Fibroblast of mammary gland (primary cell): ENCODE measurements at regions not wholly inside any gene's neighbourhood (a gene's known extent, or its start where the extent isn't known, plus 50 kb on each side); places are given as distances from the start of the nearest gene placed in this dataset.

Source experiments
- DNase-seq: peaks from one replicate; pipeline ENCODE4 v3.0.0-alpha.2; 2010; ENCODE audit warnings: low read depth
- H3K4me3 ChIP-seq: 2 replicates; pipeline ENCODE4 v1.5.1; 2011; ENCODE audit warnings: low read depth, mild to moderate bottlenecking, low read length, moderate library complexity; ENCODE audit not compliant: control insufficient read depth
- CTCF ChIP-seq: conservative IDR thresholded peaks from 2 replicates; pipeline ENCODE4 v1.5.1; 2011; ENCODE audit warnings: low read depth, low read length, inconsistent platforms; ENCODE audit not compliant: control insufficient read depth, insufficient read depth

- no peak overlapping the region for H3K4me3 ChIP-seq
- TF ChIP-seq CTCF = no peak
- no peak for DNase-seq
These were observed 550.3 kb upstream of the NOVA1 start for GRCh38 chr14:27148143-27148542.

- no peak overlapping the region for H3K4me3 ChIP-seq
- TF ChIP-seq CTCF = no peak
- DNase-seq = no peak
These were observed 566.3 kb upstream of the NOVA1 start for GRCh38 chr14:27164139-27164538.

- no peak for TF ChIP-seq CTCF
- no peak overlapping the region for H3K4me3 ChIP-seq
These were observed 577.7 kb upstream of the NOVA1 start for GRCh38 chr14:27175489-27175888.

GRCh38 chr14:27181333-27181732, 583.5 kb upstream of the NOVA1 start:
- H3K4me3 ChIP-seq = no peak overlapping the region
- no peak for DNase-seq
- no peak for TF ChIP-seq CTCF

More at GRCh38 chr14:27175489-27175888, 577.7 kb upstream of the NOVA1 start:
- no peak for DNase-seq

- no peak overlapping the region for H3K4me3 ChIP-seq
- no peak for TF ChIP-seq CTCF
- peak; percentile 33 for DNase-seq
These were observed 586.6 kb upstream of the NOVA1 start for GRCh38 chr14:27184427-27184826.

- TF ChIP-seq CTCF = no peak
- no peak for DNase-seq
- H3K4me3 ChIP-seq = no peak overlapping the region
These were observed 588.2 kb upstream of the NOVA1 start for GRCh38 chr14:27186048-27186447.

GRCh38 chr14:27187136-27187535, 589.3 kb upstream of the NOVA1 start:
- no peak overlapping the region for H3K4me3 ChIP-seq
- TF ChIP-seq CTCF = no peak
- no peak for DNase-seq
